ENCODE measurements at regions not wholly inside any gene's neighbourhood (a gene's known extent, or its start where the extent isn't known, plus 50 kb on each side); places are given as distances from the start of the nearest gene placed in this dataset.
"Not testable (repeated sequence)": the region's sequence is repeated elsewhere in the genome, so short reads cannot be mapped to it uniquely, and the experiment has no call there.

GRCh38 chr2:66174491-66174890 lies 260.4 kb upstream of the MEIS1 start:
- DNase-seq (ENCODE audit: low spot score) = no peak

- no peak for DNase-seq (ENCODE audit: low spot score)
These were observed 261.3 kb upstream of the MEIS1 start for GRCh38 chr2:66173645-66174044.

- no peak for DNase-seq (ENCODE audit: low spot score)
These were observed 263.4 kb upstream of the MEIS1 start for GRCh38 chr2:66171530-66171929.

GRCh38 chr2:66170744-66171330 lies 264.1 kb upstream of the MEIS1 start:
- DNase-seq (ENCODE audit: low spot score) = no peak

- DNase-seq (ENCODE audit: low spot score) = no peak
These were observed 265.8 kb upstream of the MEIS1 start for GRCh38 chr2:66169076-66169475.

- DNase-seq (ENCODE audit: low spot score) = no peak
These were observed 270.5 kb upstream of the MEIS1 start for GRCh38 chr2:66164470-66164869.

- no peak for DNase-seq (ENCODE audit: low spot score)
These were observed 278.8 kb upstream of the MEIS1 start for GRCh38 chr2:66156171-66156570.

GRCh38 chr2:66153941-66154340 lies 281.0 kb upstream of the MEIS1 start:
- no peak for DNase-seq (ENCODE audit: low spot score)

- DNase-seq (ENCODE audit: low spot score) = no peak
These were observed 289.4 kb upstream of the MEIS1 start for GRCh38 chr2:66145490-66145889.

- not testable (repeated sequence) for DNase-seq (ENCODE audit: low spot score)
These were observed 290.6 kb upstream of the MEIS1 start for GRCh38 chr2:66144324-66144723.

GRCh38 chr2:66137606-66138130 lies 297.3 kb upstream of the MEIS1 start:
- DNase-seq (ENCODE audit: low spot score) = no peak

GRCh38 chr2:66134138-66134701 lies 300.7 kb upstream of the MEIS1 start:
- DNase-seq (ENCODE audit: low spot score) = no peak

GRCh38 chr2:66127656-66128055 lies 307.3 kb upstream of the MEIS1 start:
- DNase-seq (ENCODE audit: low spot score) = no peak

- DNase-seq (ENCODE audit: low spot score) = no peak
These were observed 307.9 kb upstream of the MEIS1 start for GRCh38 chr2:66127061-66127460.

- no peak for DNase-seq (ENCODE audit: low spot score)
These were observed 309.0 kb upstream of the MEIS1 start for GRCh38 chr2:66125951-66126350.

GRCh38 chr2:66122516-66122915 lies 312.4 kb upstream of the MEIS1 start:
- no peak for DNase-seq (ENCODE audit: low spot score)

- no peak for DNase-seq (ENCODE audit: low spot score)
These were observed 313.0 kb upstream of the MEIS1 start for GRCh38 chr2:66121946-66122345.

GRCh38 chr2:66113988-66114625 lies 320.8 kb upstream of the MEIS1 start:
- no peak for DNase-seq (ENCODE audit: low spot score)

GRCh38 chr2:66111706-66112105 lies 323.2 kb upstream of the MEIS1 start:
- no peak for DNase-seq (ENCODE audit: low spot score)

- DNase-seq (ENCODE audit: low spot score) = no peak
These were observed 324.3 kb upstream of the MEIS1 start for GRCh38 chr2:66110608-66111007.

GRCh38 chr2:66110086-66110485 lies 324.8 kb upstream of the MEIS1 start:
- DNase-seq (ENCODE audit: low spot score) = no peak

GRCh38 chr2:66109419-66109818 lies 325.5 kb upstream of the MEIS1 start:
- DNase-seq (ENCODE audit: low spot score) = no peak

GRCh38 chr2:66105066-66105753 lies 329.7 kb upstream of the MEIS1 start:
- DNase-seq (ENCODE audit: low spot score) = no peak
